ENCODE measurements at regions not wholly inside any gene's neighbourhood (a gene's known extent, or its start where the extent isn't known, plus 50 kb on each side); places are given as distances from the start of the nearest gene placed in this dataset.

DNA sequence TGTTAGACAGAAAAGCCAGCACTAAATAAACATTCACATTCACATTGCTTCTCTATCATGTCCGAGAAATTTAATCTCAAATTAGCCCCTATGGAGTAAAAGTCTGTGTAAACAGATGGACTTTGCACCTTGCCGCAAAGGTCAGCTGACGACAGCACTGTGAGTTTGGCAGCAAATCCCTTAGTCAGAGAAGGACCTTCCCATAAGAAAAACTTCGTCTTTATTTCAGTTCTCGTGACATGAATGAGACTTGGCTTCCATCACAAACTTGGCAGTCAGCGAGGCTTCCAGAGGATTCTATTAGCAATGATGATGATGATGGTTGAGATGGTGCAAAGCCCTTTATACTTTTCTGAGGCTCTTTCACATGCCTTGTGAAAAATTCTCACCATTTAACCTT, 133.7 kb upstream of the IFNGR1 start (continued):
- TF ChIP-seq, protein P1, sequence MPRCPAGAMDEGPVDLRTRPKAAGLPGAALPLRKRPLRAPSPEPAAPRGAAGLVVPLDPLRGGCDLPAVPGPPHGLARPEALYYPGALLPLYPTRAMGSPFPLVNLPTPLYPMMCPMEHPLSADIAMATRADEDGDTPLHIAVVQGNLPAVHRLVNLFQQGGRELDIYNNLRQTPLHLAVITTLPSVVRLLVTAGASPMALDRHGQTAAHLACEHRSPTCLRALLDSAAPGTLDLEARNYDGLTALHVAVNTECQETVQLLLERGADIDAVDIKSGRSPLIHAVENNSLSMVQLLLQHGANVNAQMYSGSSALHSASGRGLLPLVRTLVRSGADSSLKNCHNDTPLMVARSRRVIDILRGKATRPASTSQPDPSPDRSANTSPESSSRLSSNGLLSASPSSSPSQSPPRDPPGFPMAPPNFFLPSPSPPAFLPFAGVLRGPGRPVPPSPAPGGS (IDR thresholded peaks at IDR 0.05; ENCODE audit: borderline replicate concordance, insufficient read depth, low read depth, low read length, poor library complexity, severe bottlenecking), result no peak

DNA sequence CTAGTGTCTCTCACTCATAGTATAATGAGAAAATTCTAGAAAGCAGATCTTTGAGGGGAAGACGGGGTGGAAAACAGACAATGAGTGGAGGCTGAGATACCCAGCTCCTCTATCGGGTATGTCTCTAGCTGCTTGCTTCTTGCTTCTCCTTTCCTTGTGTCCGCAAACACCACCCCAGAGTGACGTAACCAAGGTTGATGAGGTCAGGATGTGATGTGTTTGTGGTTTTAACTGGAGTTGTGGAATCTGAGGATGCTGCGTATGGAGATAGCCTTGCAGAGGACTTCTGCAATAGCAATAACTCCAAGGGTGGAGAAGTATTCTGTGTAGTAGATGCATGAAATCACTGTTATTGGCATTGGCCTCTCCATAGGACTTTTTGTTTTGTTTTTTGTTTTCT, 132.7 kb upstream of the IFNGR1 start:
- H2AFZ ChIP-seq (ENCODE audit: control insufficient read depth, low read depth, low read length), result no peak overlapping the region
- FAIRE-seq (no peak), DNase-seq (ENCODE audit: low read depth, low spot score) (no peak), ATAC-seq (no peak)
- no peaks in the 10 kb centered on the region for H3K9me3 ChIP-seq (replicated peaks; ENCODE audit: control insufficient read depth, insufficient read depth, low read length)
- no peak for TF ChIP-seq BMI1 (IDR thresholded peaks at IDR 0.05; ENCODE audit: borderline replicate concordance)
- TF ChIP-seq ZNF384 (IDR thresholded peaks at IDR 0.05; ENCODE audit: borderline replicate concordance, low read depth, low read length), result no peak
- no peak for TF ChIP-seq DPF2 (IDR thresholded peaks at IDR 0.05)
- no peak for TF ChIP-seq HDAC2 (IDR thresholded peaks at IDR 0.05)
- no peak for TF ChIP-seq FOXK2 (IDR thresholded peaks at IDR 0.05)
- SMC1A ChIA-PET (ENCODE audit: uncharacterized antibody, unreplicated experiment), result interaction anchor here (1.1 to 2.3 kb wide), 2 partner anchors 9 to 10 kb away, joined by 3 to 5 read pairs; no protein-coding TSS in a partner anchor
- no peaks in the 10 kb centered on the region for H3K27me3 ChIP-seq (replicated peaks in 1 of 2; ENCODE audit: control insufficient read depth in 2 of 2, insufficient read depth in 2 of 2, low read length in 1 of 2)
- no peak overlapping the region for H3K9ac ChIP-seq (ENCODE audit: control insufficient read depth, insufficient read depth, low read length)
- H3K27ac ChIP-seq (ENCODE audit: control insufficient read depth, insufficient read depth), result no peak overlapping the region
- no peaks in the 10 kb centered on the region for H4K20me1 ChIP-seq (ENCODE audit: control insufficient read depth, insufficient read depth)
- RAD21 ChIA-PET (ENCODE audit: unreplicated experiment), result no interaction called here
- CTCF ChIA-PET, result interaction anchor here (0.7 to 1.2 kb wide), 2 partner anchors 23 to 64 kb away, joined by 3 to 5 read pairs; no protein-coding TSS in a partner anchor
- H3K4me1 ChIP-seq (ENCODE audit: control insufficient read depth, insufficient read depth, low read length), result no peaks in the 10 kb centered on the region
- no peak overlapping the region for H3K4me3 ChIP-seq
- WGBS (ENCODE audit: insufficient coverage, insufficient replicate concordance, low lambda C conversion rate, missing lambda C conversion rate), result 84% methylated on average over 5 of the region's 5 CpGs
- H3K79me2 ChIP-seq (ENCODE audit: control insufficient read depth, insufficient read depth, low read length), result no peaks in the 10 kb centered on the region
- BruUV-seq (replicated peaks), result no TSS peak
- H3K4me2 ChIP-seq (ENCODE audit: control insufficient read depth, insufficient read depth), result no peak overlapping the region
- in situ Hi-C loops (cut with MboI) (no loop called here), intact Hi-C loops (cut with micrococcal nuclease; ENCODE audit: unreplicated experiment) (no loop called here)
- POLR2A ChIA-PET, result no interaction called here
- no peaks in the 10 kb centered on the region for H3K36me3 ChIP-seq (ENCODE audit: control insufficient read depth in 2 of 2, insufficient read depth in 2 of 2, low read length in 1 of 2)

Measured in GM12878 (cell line).